ENCODE measurements at regions not wholly inside any gene's neighbourhood (a gene's known extent, or its start where the extent isn't known, plus 50 kb on each side); places are given as distances from the start of the nearest gene placed in this dataset.

DNA sequence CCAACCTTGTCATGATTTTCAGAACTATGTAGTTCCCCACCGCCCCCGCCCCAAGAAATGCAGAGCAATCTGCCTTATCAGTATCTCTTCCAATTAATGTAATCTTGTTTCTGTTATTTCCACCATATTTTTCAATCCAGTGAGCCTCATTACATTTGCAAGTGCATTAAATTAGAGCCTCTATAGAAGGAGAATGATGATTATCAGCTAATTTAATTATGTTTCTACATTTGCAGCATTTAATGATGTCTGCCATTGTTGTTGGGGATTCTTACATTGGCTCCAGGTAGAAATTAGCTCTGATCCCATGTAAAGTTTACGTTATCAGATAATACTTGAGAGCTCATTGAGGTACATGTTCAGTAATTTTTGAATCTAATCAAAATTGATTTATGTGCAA is 707.0 kb upstream of the RBFOX1 start:
- TF ChIP-seq, protein P1, sequence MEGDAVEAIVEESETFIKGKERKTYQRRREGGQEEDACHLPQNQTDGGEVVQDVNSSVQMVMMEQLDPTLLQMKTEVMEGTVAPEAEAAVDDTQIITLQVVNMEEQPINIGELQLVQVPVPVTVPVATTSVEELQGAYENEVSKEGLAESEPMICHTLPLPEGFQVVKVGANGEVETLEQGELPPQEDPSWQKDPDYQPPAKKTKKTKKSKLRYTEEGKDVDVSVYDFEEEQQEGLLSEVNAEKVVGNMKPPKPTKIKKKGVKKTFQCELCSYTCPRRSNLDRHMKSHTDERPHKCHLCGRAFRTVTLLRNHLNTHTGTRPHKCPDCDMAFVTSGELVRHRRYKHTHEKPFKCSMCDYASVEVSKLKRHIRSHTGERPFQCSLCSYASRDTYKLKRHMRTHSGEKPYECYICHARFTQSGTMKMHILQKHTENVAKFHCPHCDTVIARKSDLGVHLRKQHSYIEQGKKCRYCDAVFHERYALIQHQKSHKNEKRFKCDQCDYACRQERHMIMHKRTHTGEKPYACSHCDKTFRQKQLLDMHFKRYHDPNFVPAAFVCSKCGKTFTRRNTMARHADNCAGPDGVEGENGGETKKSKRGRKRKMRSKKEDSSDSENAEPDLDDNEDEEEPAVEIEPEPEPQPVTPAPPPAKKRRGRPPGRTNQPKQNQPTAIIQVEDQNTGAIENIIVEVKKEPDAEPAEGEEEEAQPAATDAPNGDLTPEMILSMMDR (IDR thresholded peaks at IDR 0.05 in 2 of 3, conservative IDR thresholded peaks at IDR 0.05 in 1 of 3; ENCODE audit: borderline replicate concordance in 1 of 3, insufficient read depth in 1 of 3, low read depth in 2 of 3, low read length in 2 of 3) = no peak
- TF ChIP-seq EZH2phosphoT487 (IDR thresholded peaks at IDR 0.05; ENCODE audit: borderline replicate concordance) = no peak
- no peak for TF ChIP-seq RAD21 (IDR thresholded peaks at IDR 0.05; ENCODE audit: low read depth)
- TF ChIP-seq CEBPB (IDR thresholded peaks at IDR 0.05; ENCODE audit: low read depth) = no peak
- TF ChIP-seq POLR2A (IDR thresholded peaks at IDR 0.05; ENCODE audit: borderline replicate concordance, extremely low read depth, insufficient read depth, insufficient read length) = no peak
- TF ChIP-seq, protein P2, sequence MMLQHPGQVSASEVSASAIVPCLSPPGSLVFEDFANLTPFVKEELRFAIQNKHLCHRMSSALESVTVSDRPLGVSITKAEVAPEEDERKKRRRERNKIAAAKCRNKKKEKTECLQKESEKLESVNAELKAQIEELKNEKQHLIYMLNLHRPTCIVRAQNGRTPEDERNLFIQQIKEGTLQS (IDR thresholded peaks at IDR 0.05) = no peak
- no peak for TF ChIP-seq ZNF274 (IDR thresholded peaks at IDR 0.05; ENCODE audit: low read depth, low read length)
- no peak for TF ChIP-seq EZH2 (IDR thresholded peaks at IDR 0.05)
- no peak for TF ChIP-seq SRF (IDR thresholded peaks at IDR 0.05; ENCODE audit: low read depth)
